IMR-90 (cell line): ENCODE measurements at regions not wholly inside any gene's neighbourhood (a gene's known extent, or its start where the extent isn't known, plus 50 kb on each side); places are given as distances from the start of the nearest gene placed in this dataset.

ENCODE experiments used
- ATAC-seq: fragments of 200-7000 bp; cut with Tn5 transposase; 2 replicates; pipeline ENCODE4 v1.9.1; 2020; ENCODE audit warnings: low read depth, mild to moderate bottlenecking, moderate library complexity
- BruUV-seq: library from RNA; stranded (reverse); fragments of 400-500 nt; replicated peaks from 2 replicates; lab custom pipeline; 2021; lab: Mats Ljungman, UMichigan
- CTCF ChIA-PET: fragments of 300-600 bp; formaldehyde crosslinking; extraction: SDS; loops from one replicate; lab custom pipeline; 2021; ENCODE audit warnings: antibody characterized with exemption; lab: Yijun Ruan, JAX
- POLR2A ChIA-PET: fragments of 300-600 bp; sonication (Branson Sonifier 250); formaldehyde crosslinking; loops from one replicate; lab custom pipeline; 2022; ENCODE audit warnings: antibody characterized with exemption; ENCODE audit not compliant: unreplicated experiment; lab: Charles Lee
- DNase-seq: peaks from one replicate; pipeline ENCODE4 v3.0.0; 2013
- H2AFZ ChIP-seq: replicated peaks from 2 replicates; pipeline ENCODE3; 2013; ENCODE audit warnings: low read length, mild to moderate bottlenecking; ENCODE audit not compliant: poor library complexity
- H2AK5ac ChIP-seq: 2 replicates; pipeline ENCODE4 v1.6.1; 2013; ENCODE audit warnings: low read depth, low read length, inconsistent platforms
- H2AK9ac ChIP-seq: replicated peaks from 2 replicates; pipeline ENCODE3; 2013; ENCODE audit warnings: mild to moderate bottlenecking, low read depth, low read length, moderate library complexity; ENCODE audit not compliant: poor library complexity
- H2BK120ac ChIP-seq: 2 replicates; pipeline ENCODE4 v1.6.1; 2013; ENCODE audit warnings: low read depth, low read length, inconsistent platforms
- H2BK15ac ChIP-seq: 3 replicates; pipeline ENCODE4 v1.6.1; 2013; ENCODE audit warnings: low read depth, low read length, inconsistent platforms
- H2BK20ac ChIP-seq: 2 replicates; pipeline ENCODE4 v1.6.1; 2013; ENCODE audit warnings: low read depth, mild to moderate bottlenecking, inconsistent platforms, low read length, moderate library complexity
- H2BK5ac ChIP-seq: 2 replicates; pipeline ENCODE4 v1.6.1; 2013; ENCODE audit warnings: mild to moderate bottlenecking, low read depth, low read length, inconsistent platforms; ENCODE audit not compliant: poor library complexity, severe bottlenecking
- H3K14ac ChIP-seq: replicated peaks from 2 replicates; pipeline ENCODE4 v1.6.1; 2013; ENCODE audit warnings: low read depth, low read length, inconsistent platforms
- H3K18ac ChIP-seq: 2 replicates; pipeline ENCODE4 v1.6.1; 2013; ENCODE audit warnings: low read depth, low read length, control low read depth
- H3K23ac ChIP-seq: 2 replicates; pipeline ENCODE4 v1.6.1; 2013; ENCODE audit warnings: low read depth, low read length, inconsistent platforms
- H3K27ac ChIP-seq: 2 replicates; pipeline ENCODE4 v1.5.1; 2013; ENCODE audit warnings: mild to moderate bottlenecking, control low read depth, low read length; ENCODE audit not compliant: insufficient read depth
- H3K27me3 ChIP-seq: 2 replicates; pipeline ENCODE4 v1.6.1; 2013; ENCODE audit warnings: low read length; ENCODE audit not compliant: control insufficient read depth, insufficient read depth
- H3K36me3 ChIP-seq: 2 replicates; pipeline ENCODE4 v1.6.1; 2013; ENCODE audit warnings: low read length, mixed read lengths; ENCODE audit not compliant: control insufficient read depth, insufficient read depth
- H3K4ac ChIP-seq: 2 replicates; pipeline ENCODE4 v1.6.1; 2013; ENCODE audit warnings: low read depth, low read length, inconsistent platforms
- H3K4me1 ChIP-seq: 2 replicates; pipeline ENCODE4 v1.6.1; 2013; ENCODE audit warnings: low read length, mixed read lengths; ENCODE audit not compliant: control insufficient read depth, insufficient read depth
- H3K4me2 ChIP-seq: 2 replicates; pipeline ENCODE4 v1.6.1; 2013; ENCODE audit warnings: low read depth, mild to moderate bottlenecking, control low read depth, low read length, moderate library complexity
- H3K4me3 ChIP-seq: 2 replicates; pipeline ENCODE4 v1.5.1; 2013; ENCODE audit warnings: low read depth, mild to moderate bottlenecking, control low read depth, low read length, moderate library complexity; ENCODE audit not compliant: insufficient read depth
- H3K56ac ChIP-seq: 2 replicates; pipeline ENCODE4 v1.6.1; 2013; ENCODE audit warnings: low read length, inconsistent platforms; ENCODE audit not compliant: insufficient read depth; ENCODE audit errors: extremely low read depth
- H3K79me1 ChIP-seq, 2 experiments: 2 replicates each; pipeline ENCODE4 v1.6.1; 2013; ENCODE audit warnings: low read length in 2 of 2, inconsistent platforms in 1 of 2, low read depth in 1 of 2
- H3K9ac ChIP-seq: 2 replicates; pipeline ENCODE4 v1.6.1; 2013; ENCODE audit warnings: low read depth, low read length, control low read depth
- H3K9me1 ChIP-seq: 2 replicates; pipeline ENCODE4 v1.6.1; 2013; ENCODE audit warnings: low read length, inconsistent platforms; ENCODE audit not compliant: insufficient read depth
- H3K9me3 ChIP-seq: 2 replicates; pipeline ENCODE4 v1.6.1; 2013; ENCODE audit warnings: low read length; ENCODE audit not compliant: control insufficient read depth, insufficient read depth
- H4K20me1 ChIP-seq: 2 replicates; pipeline ENCODE4 v1.6.1; 2013; ENCODE audit warnings: low read length, inconsistent platforms; ENCODE audit not compliant: insufficient read depth
- H4K5ac ChIP-seq: 2 replicates; pipeline ENCODE4 v1.6.1; 2013; ENCODE audit warnings: mild to moderate bottlenecking, low read depth, low read length, control low read depth
- H4K8ac ChIP-seq, 2 experiments: 2 replicates each; pipeline ENCODE4 v1.6.1; 2013; ENCODE audit warnings: low read depth in 2 of 2, low read length in 2 of 2, control low read depth in 1 of 2, inconsistent platforms in 1 of 2
- H4K91ac ChIP-seq: 2 replicates; pipeline ENCODE4 v1.6.1; 2013; ENCODE audit warnings: low read depth, low read length, inconsistent platforms; ENCODE audit not compliant: insufficient read depth
- BHLHE40 ChIP-seq: fragments of 150-350 bp; IDR thresholded peaks from 2 replicates; pipeline ENCODE4 v1.6.1; 2016; ENCODE audit warnings: mild to moderate bottlenecking, low read depth, low read length
- CEBPB ChIP-seq: IDR thresholded peaks from 2 replicates; pipeline ENCODE4 v1.6.1; 2012; ENCODE audit warnings: low read depth, low read length, improper control_type of control experiment
- CHD1 ChIP-seq: IDR thresholded peaks from 2 replicates; pipeline ENCODE4 v1.6.1; 2012; ENCODE audit warnings: low read depth, low read length, improper control_type of control experiment
- FOS ChIP-seq: fragments of 150-350 bp; IDR thresholded peaks from 2 replicates; pipeline ENCODE4 v1.6.1; 2016; ENCODE audit warnings: low read depth, low read length
- MAFK ChIP-seq: IDR thresholded peaks from 2 replicates; pipeline ENCODE4 v1.6.1; 2012; ENCODE audit warnings: low read depth, low read length, improper control_type of control experiment
- MAZ ChIP-seq: IDR thresholded peaks from 2 replicates; pipeline ENCODE4 v1.6.1; 2012; ENCODE audit warnings: low read depth, mild to moderate bottlenecking, low read length, improper control_type of control experiment, moderate library complexity, borderline replicate concordance
- MXI1 ChIP-seq: IDR thresholded peaks from 2 replicates; pipeline ENCODE4 v1.6.1; 2012; ENCODE audit warnings: low read depth, mild to moderate bottlenecking, low read length, moderate library complexity, borderline replicate concordance
- NFE2L2 ChIP-seq: fragments of 150-350 bp; IDR thresholded peaks from 2 replicates; pipeline ENCODE4 v1.6.1; 2016; ENCODE audit warnings: low read depth, mild to moderate bottlenecking, low read length
- POLR2A ChIP-seq: IDR thresholded peaks from 2 replicates; pipeline ENCODE4 v1.6.1; 2012; ENCODE audit warnings: mild to moderate bottlenecking, low read depth, low read length
- RAD21 ChIP-seq: IDR thresholded peaks from 2 replicates; pipeline ENCODE4 v1.6.1; 2012; ENCODE audit warnings: low read length, improper control_type of control experiment
- RCOR1 ChIP-seq: IDR thresholded peaks from 2 replicates; pipeline ENCODE4 v1.6.1; 2012; ENCODE audit warnings: mild to moderate bottlenecking, low read length, improper control_type of control experiment; ENCODE audit not compliant: insufficient replicate concordance
- RFX5 ChIP-seq: IDR thresholded peaks from 2 replicates; pipeline ENCODE4 v1.8.0; 2012; ENCODE audit warnings: low read depth, mild to moderate bottlenecking, low read length, moderate library complexity
- SMC3 ChIP-seq: fragments of 150-350 bp; IDR thresholded peaks from 2 replicates; pipeline ENCODE4 v1.6.1; 2016; ENCODE audit warnings: low read depth, mild to moderate bottlenecking, antibody characterized with exemption, low read length, moderate library complexity
- WGBS, 2 experiments: methylation state at CpG; one replicate each; pipeline versions ENCODE4 v1.1.5 to v1.1.7; 2013; ENCODE audit warnings: missing lambda C conversion rate in 2 of 2; ENCODE audit not compliant: insufficient read length in 1 of 2; ENCODE audit errors: extremely low coverage in 2 of 2; 5-methylcytosine and 5-hydroxymethylcytosine counted together
- dilution Hi-C: fragments of 300-500 bp; cut with HindIII; formaldehyde crosslinking; loops from one replicate; pipeline ENCODE4 v1.14.3; 2018; ENCODE audit warnings: low sequenced_read_pairs; ENCODE audit not compliant: unreplicated experiment
- in situ Hi-C: fragments of 300-500 bp; cut with MboI; formaldehyde crosslinking; loops from 3 replicates; pipeline ENCODE4 v1.14.3; 2019; ENCODE audit warnings: low sequenced_read_pairs, inconsistent platforms, mixed read lengths
- intact Hi-C: fragments of 100-400 bp; cut with micrococcal nuclease; formaldehyde crosslinking; loops from 2 replicates; pipeline ENCODE4 v1.10.0; 2022
- TF ChIP-seq, protein P1 (sequence below): fragments of 150-350 bp; IDR thresholded peaks from 2 replicates; pipeline ENCODE4 v1.6.1; 2016; ENCODE audit warnings: low read depth, mild to moderate bottlenecking, low read length, moderate library complexity, borderline replicate concordance
- TF ChIP-seq, protein P2 (sequence below): fragments of 150-350 bp; IDR thresholded peaks from 2 replicates; pipeline ENCODE4 v1.6.1; 2017; ENCODE audit warnings: mild to moderate bottlenecking, antibody characterized with exemption, low read length, low read depth

DNA sequence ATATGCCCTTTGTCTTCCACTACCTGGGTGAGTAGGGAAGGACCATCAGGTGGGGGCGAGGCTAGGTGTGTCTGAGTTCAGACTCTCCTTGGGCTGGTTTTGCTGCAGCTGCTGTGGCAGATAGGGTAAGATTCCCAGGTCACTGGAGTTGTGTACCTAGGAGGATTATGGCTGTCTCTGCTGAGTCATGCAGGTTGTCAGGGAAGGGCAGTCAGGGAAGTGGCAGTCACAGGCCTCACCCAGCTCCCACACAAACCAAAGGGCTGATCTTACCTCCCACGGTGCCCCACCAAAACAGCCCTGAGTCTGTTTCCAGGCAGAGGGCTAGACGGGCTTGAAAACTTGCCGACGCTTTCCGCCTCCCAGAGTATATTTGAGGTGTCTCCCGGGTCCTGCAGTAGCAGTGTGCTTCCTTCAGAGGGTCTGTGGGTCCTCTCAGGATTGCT is 201.6 kb upstream of the PLXNA2 start:
- Histone ChIP-seq H2BK120ac (no peak overlapping the region), H3K9me1 (no peaks in the 10 kb centered on the region), H3K4me3 (no peak overlapping the region), H2BK15ac (no peak overlapping the region), H3K36me3 (no peaks in the 10 kb centered on the region), H3K23ac (no peak overlapping the region), H3K18ac (no peak overlapping the region), H3K4ac (no peak overlapping the region), H4K20me1 (no peaks in the 10 kb centered on the region), H4K91ac (no peak overlapping the region), H3K4me2 (no peak overlapping the region), H2BK5ac (no peak overlapping the region), H2AK9ac (no peak overlapping the region), H4K8ac (no peak overlapping the region), H3K9me3 (no peaks in the 10 kb centered on the region), H3K27ac (no peak overlapping the region), H2BK20ac (no peak overlapping the region), H3K9ac (no peak overlapping the region), H3K56ac (no peak overlapping the region), H3K4me1 (no peaks in the 10 kb centered on the region), H3K14ac (no peak overlapping the region), H2AK5ac (no peak overlapping the region), H4K5ac (no peak overlapping the region), H2AFZ (no peak overlapping the region), H3K79me1 (no peaks in the 10 kb centered on the region), H3K27me3 (no peaks in the 10 kb centered on the region)
- DNase-seq = no peak
- no peak for ATAC-seq
- TF ChIP-seq CEBPB (no peak), RAD21 (no peak), POLR2A (no peak), MAZ (no peak), RFX5 (no peak), CHD1 (no peak), MXI1 (no peak), FOS (no peak), MAFK (no peak), SMC3 (no peak), NFE2L2 (no peak), RCOR1 (no peak), BHLHE40 (no peak)
- TF ChIP-seq, protein P1, sequence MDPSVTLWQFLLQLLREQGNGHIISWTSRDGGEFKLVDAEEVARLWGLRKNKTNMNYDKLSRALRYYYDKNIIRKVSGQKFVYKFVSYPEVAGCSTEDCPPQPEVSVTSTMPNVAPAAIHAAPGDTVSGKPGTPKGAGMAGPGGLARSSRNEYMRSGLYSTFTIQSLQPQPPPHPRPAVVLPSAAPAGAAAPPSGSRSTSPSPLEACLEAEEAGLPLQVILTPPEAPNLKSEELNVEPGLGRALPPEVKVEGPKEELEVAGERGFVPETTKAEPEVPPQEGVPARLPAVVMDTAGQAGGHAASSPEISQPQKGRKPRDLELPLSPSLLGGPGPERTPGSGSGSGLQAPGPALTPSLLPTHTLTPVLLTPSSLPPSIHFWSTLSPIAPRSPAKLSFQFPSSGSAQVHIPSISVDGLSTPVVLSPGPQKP = no peak
- TF ChIP-seq, protein P2, sequence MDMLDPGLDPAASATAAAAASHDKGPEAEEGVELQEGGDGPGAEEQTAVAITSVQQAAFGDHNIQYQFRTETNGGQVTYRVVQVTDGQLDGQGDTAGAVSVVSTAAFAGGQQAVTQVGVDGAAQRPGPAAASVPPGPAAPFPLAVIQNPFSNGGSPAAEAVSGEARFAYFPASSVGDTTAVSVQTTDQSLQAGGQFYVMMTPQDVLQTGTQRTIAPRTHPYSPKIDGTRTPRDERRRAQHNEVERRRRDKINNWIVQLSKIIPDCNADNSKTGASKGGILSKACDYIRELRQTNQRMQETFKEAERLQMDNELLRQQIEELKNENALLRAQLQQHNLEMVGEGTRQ = no peak
- intact Hi-C loops = no loop called here
- dilution Hi-C loops = no loop called here
- BruUV-seq = no TSS peak
- ChIA-PET CTCF (no interaction called here), POLR2A (no interaction called here)
- 0% methylated on average over 1 of the region's 7 CpGs; no CpG with 5 or more reads in 1 of the 2 experiments for WGBS, 2 experiments
- in situ Hi-C loops = no loop called here
